SK-N-SH (cell line): ENCODE measurements at regions not wholly inside any gene's neighbourhood (a gene's known extent, or its start where the extent isn't known, plus 50 kb on each side); places are given as distances from the start of the nearest gene placed in this dataset.

Experiments
- CTCF ChIA-PET: fragments of 300-600, 350-600 bp; formaldehyde crosslinking; extraction: SDS; loops from one replicate; lab custom pipeline; 2021; lab: Yijun Ruan, JAX
- POLR2A ChIA-PET: fragments of 350-600 bp; sonication (Branson Sonifier 250); formaldehyde crosslinking; extraction: SDS; loops from one replicate; lab custom pipeline; 2020; ENCODE audit warnings: antibody characterized with exemption, inconsistent platforms; lab: Yijun Ruan, JAX
- DNase-seq: peaks from one replicate; pipeline ENCODE4 v3.0.0; 2012
- H2AFZ ChIP-seq: fragments of 200-600 bp; sonication (generic); 2 replicates; pipeline ENCODE4 v1.8.1; 2016; ENCODE audit warnings: antibody characterized with exemption, mild to moderate bottlenecking, low read depth
- H3F3A ChIP-seq: fragments of 200-600 bp; sonication (generic); replicated peaks from 2 replicates; pipeline ENCODE3; 2016; ENCODE audit warnings: antibody characterized with exemption, mild to moderate bottlenecking; ENCODE audit not compliant: insufficient read depth
- H3K27ac ChIP-seq, 2 experiments: fragments of 200-500 bp in 1 of 2; fragments of 200-600 bp in 1 of 2; sonication (Bioruptor generic) in 1 of 2; sonication (generic), shearing (Covaris generic) in 1 of 2; 2 replicates each; pipeline versions ENCODE4 v1.5.1 to v1.6.1; 2014 to 2016; ENCODE audit warnings: low read depth in 2 of 2, inconsistent platforms in 1 of 2, low read length in 1 of 2, mild to moderate bottlenecking in 1 of 2, mixed read lengths in 1 of 2
- H3K27me3 ChIP-seq: fragments of 200-600 bp; sonication (generic), shearing (Covaris generic); 2 replicates; pipeline ENCODE4 v1.6.1; 2016; ENCODE audit warnings: mixed run types; ENCODE audit not compliant: insufficient read depth
- H3K36me3 ChIP-seq, 2 experiments: fragments of 200-500 bp in 1 of 2; fragments of 200-600 bp in 1 of 2; sonication (Bioruptor generic) in 1 of 2; sonication (generic) in 1 of 2; replicated peaks in 1 of 2; 2 replicates each; pipeline versions ENCODE3 to v1.5.1; 2014 to 2016; ENCODE audit warnings: low read length in 1 of 2, mild to moderate bottlenecking in 1 of 2; ENCODE audit not compliant: insufficient read depth in 2 of 2, control insufficient read depth in 1 of 2
- H3K4me1 ChIP-seq, 2 experiments: fragments of 200-500 bp in 1 of 2; fragments of 200-600 bp in 1 of 2; sonication (Bioruptor generic) in 1 of 2; sonication (generic), shearing (Covaris generic) in 1 of 2; 2 replicates each; pipeline versions ENCODE4 v1.5.1 to v1.6.1; 2014 to 2016; ENCODE audit warnings: low read depth in 1 of 2, low read length in 1 of 2, mixed run types in 1 of 2; ENCODE audit not compliant: insufficient read depth in 2 of 2, control insufficient read depth in 1 of 2
- H3K4me2 ChIP-seq: fragments of 200-600 bp; sonication (generic), shearing (Covaris generic); 2 replicates; pipeline ENCODE4 v1.6.1; 2017; ENCODE audit warnings: mixed run types
- H3K4me3 ChIP-seq, 2 experiments: fragments of 200-500 bp in 1 of 2; fragments of 200-600 bp in 1 of 2; sonication (Bioruptor generic) in 1 of 2; sonication (generic), shearing (Covaris generic) in 1 of 2; 2 replicates each; pipeline versions ENCODE4 v1.5.1 to v1.8.1; 2014 to 2016; ENCODE audit warnings: low read depth in 2 of 2, inconsistent platforms in 1 of 2, low read length in 1 of 2, mild to moderate bottlenecking in 1 of 2, mixed read lengths in 1 of 2, moderate library complexity in 1 of 2
- H3K79me2 ChIP-seq: fragments of 200-600 bp; sonication (generic); 2 replicates; pipeline ENCODE4 v1.8.1; 2017; ENCODE audit warnings: mild to moderate bottlenecking; ENCODE audit not compliant: insufficient read depth
- H3K9ac ChIP-seq: fragments of 200-600 bp; sonication (generic); 2 replicates; pipeline ENCODE4 v1.6.1; 2017; ENCODE audit warnings: mixed run types
- H3K9me2 ChIP-seq: fragments of 200-600 bp; sonication (generic); 2 replicates; pipeline ENCODE4 v1.6.1; 2017; ENCODE audit warnings: mixed run types
- H3K9me3 ChIP-seq: fragments of 200-600 bp; sonication (generic); 2 replicates; pipeline ENCODE4 v1.6.1; 2017; ENCODE audit warnings: mixed run types, mild to moderate bottlenecking, moderate library complexity
- H4K20me1 ChIP-seq: fragments of 200-600 bp; sonication (generic); 2 replicates; pipeline ENCODE4 v1.6.1; 2017; ENCODE audit warnings: mild to moderate bottlenecking, mixed run types; ENCODE audit not compliant: insufficient read depth
- FOSL2 ChIP-seq: IDR thresholded peaks from 2 replicates; pipeline ENCODE4 v1.4.0; 2012; ENCODE audit warnings: low read depth, mild to moderate bottlenecking, moderate library complexity, borderline replicate concordance
- GATA2 ChIP-seq: sonication (generic); formaldehyde crosslinking; IDR thresholded peaks from 2 replicates; pipeline ENCODE4 v1.5.0; 2020; ENCODE audit warnings: mild to moderate bottlenecking, missing genetic modification reagents
- MEF2A ChIP-seq: IDR thresholded peaks from 2 replicates; pipeline ENCODE4 v1.4.0; 2012; ENCODE audit warnings: low read depth, borderline replicate concordance
- MXI1 ChIP-seq: IDR thresholded peaks from 2 replicates; pipeline ENCODE4 v1.6.1; 2012; ENCODE audit warnings: mild to moderate bottlenecking, low read depth, low read length, improper control_type of control experiment
- NRF1 ChIP-seq: IDR thresholded peaks from 2 replicates; pipeline ENCODE4 v1.6.1; 2012; ENCODE audit warnings: low read depth, mild to moderate bottlenecking, low read length
- RAD21 ChIP-seq: IDR thresholded peaks from 2 replicates; pipeline ENCODE4 v1.6.1; 2012; ENCODE audit warnings: mild to moderate bottlenecking, low read length
- RCOR1 ChIP-seq: fragments of 150-350 bp; IDR thresholded peaks from 2 replicates; pipeline ENCODE4 v1.6.1; 2017; ENCODE audit warnings: antibody characterized with exemption, low read length
- RXRA ChIP-seq: IDR thresholded peaks from 2 replicates; pipeline ENCODE4 v1.4.0; 2012; ENCODE audit warnings: low read depth, mild to moderate bottlenecking, borderline replicate concordance
- SMC3 ChIP-seq: IDR thresholded peaks from 2 replicates; pipeline ENCODE4 v1.6.1; 2012; ENCODE audit warnings: low read depth, low read length, improper control_type of control experiment
- WGBS: methylation state at CpG from one replicate; pipeline ENCODE4 v1.1.6; 2017; ENCODE audit warnings: low lambda C conversion rate; 5-methylcytosine and 5-hydroxymethylcytosine counted together
- TF ChIP-seq, protein P1 (sequence below): fragments of 150-350 bp; IDR thresholded peaks from 2 replicates; pipeline ENCODE4 v1.6.1; 2017; ENCODE audit warnings: antibody characterized with exemption, low read length, low read depth, borderline replicate concordance
- TF ChIP-seq, protein P2 (sequence below): IDR thresholded peaks from 2 replicates; pipeline ENCODE4 v1.4.0; 2012; ENCODE audit warnings: low read depth, borderline replicate concordance

DNA sequence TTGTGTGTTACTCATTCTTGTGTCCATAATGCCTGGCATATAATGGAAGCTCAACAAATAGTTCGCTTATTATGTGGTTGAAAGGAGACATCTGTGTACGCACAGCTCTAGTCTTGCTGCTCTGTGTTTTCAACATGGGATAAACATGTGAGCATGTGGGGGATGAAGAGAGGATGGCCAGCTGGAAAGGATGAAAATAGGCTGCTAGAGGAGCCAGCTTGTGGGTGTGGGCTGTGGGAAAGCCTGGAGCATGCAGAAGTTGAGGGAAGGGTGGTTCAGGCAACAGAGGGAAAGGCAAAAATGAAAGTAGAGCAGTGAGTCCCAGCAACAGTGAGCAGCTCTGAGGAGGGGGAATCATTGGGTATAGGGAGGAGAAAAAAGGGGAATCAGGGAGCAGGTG is 324.6 kb upstream of the CDH11 start:
- TF ChIP-seq SMC3 (no peak), RAD21 (no peak), RCOR1 (no peak), RXRA (no peak), FOSL2 (no peak), NRF1 (no peak), MXI1 (no peak), GATA2 (CRISPR knock-in tag) (no peak), MEF2A (no peak)
- TF ChIP-seq, protein P1, sequence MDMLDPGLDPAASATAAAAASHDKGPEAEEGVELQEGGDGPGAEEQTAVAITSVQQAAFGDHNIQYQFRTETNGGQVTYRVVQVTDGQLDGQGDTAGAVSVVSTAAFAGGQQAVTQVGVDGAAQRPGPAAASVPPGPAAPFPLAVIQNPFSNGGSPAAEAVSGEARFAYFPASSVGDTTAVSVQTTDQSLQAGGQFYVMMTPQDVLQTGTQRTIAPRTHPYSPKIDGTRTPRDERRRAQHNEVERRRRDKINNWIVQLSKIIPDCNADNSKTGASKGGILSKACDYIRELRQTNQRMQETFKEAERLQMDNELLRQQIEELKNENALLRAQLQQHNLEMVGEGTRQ, result no peak
- TF ChIP-seq, protein P2, sequence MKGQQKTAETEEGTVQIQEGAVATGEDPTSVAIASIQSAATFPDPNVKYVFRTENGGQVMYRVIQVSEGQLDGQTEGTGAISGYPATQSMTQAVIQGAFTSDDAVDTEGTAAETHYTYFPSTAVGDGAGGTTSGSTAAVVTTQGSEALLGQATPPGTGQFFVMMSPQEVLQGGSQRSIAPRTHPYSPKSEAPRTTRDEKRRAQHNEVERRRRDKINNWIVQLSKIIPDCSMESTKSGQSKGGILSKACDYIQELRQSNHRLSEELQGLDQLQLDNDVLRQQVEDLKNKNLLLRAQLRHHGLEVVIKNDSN, result no peak
- H3K79me2 ChIP-seq, result no peaks in the 10 kb centered on the region
- no peak overlapping the region for H3K27ac ChIP-seq
- DNase-seq, result no peak
- no peaks in the 10 kb centered on the region for H3K27me3 ChIP-seq
- ChIA-PET POLR2A (interaction anchor here (0.5 kb wide), 1 partner anchor 17 kb away, joined by 3 read pairs; no protein-coding TSS in a partner anchor), CTCF (interaction anchor here (1.0 kb wide), 1 partner anchor 227 kb away, joined by 3 read pairs; no protein-coding TSS in a partner anchor)
- H3K4me3 ChIP-seq, result no peak overlapping the region
- no peaks in the 10 kb centered on the region for H3K4me1 ChIP-seq
- no peaks in the 10 kb centered on the region for H3F3A ChIP-seq
- WGBS, result 65% methylated on average over 2 of the region's 2 CpGs
- H4K20me1 ChIP-seq, result no peaks in the 10 kb centered on the region
- H3K4me2 ChIP-seq, result no peak overlapping the region
- no peak overlapping the region for H3K9ac ChIP-seq
- no peaks in the 10 kb centered on the region for H3K9me3 ChIP-seq
- H2AFZ ChIP-seq, result no peak overlapping the region
- no peaks in the 10 kb centered on the region for H3K9me2 ChIP-seq
- no peaks in the 10 kb centered on the region for H3K36me3 ChIP-seq

DNA sequence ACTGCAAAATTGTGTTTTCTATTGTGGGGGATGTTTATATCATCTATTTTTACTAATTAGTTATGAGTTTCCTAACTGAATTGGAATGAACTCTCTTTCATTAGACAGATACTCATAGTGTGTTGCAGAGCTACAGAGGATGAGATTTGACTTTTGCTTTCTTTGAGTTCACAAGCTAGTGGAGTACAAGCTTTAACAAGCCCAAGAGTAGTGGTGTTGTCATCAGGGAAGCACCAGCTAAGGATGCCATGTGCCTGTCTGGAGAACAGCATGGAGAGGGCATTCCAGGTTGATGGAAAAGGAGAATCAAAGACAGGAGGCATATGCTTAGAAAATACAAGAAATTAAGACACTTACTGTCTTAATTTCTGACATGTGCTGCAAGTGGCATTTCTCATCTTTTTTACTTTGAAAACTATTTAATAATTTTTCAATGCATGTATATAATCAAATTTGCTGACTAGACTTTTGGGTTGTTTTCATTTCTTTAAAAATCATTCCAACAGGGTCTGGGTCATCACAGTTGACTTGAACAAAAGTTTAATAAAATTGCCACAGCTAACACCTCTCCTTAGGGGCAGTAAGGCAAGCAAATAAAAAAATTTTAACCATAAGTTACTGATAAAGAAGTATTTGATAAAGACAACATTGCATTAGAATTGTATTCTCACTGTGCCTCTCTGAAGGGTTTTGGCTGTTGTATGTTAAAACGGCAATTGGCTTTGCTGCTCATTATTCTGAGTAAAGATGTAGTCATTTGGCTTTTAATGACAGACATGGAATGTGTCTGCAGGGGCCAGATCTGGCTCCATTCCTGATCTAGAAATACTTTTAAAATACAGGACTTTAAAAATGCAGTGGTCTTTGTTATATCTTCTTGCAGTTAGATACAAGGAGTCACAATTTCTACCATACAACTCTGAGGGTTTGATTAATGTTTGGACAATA is 323.7 kb upstream of the CDH11 start:
- Histone ChIP-seq H3K9ac (no peak overlapping the region), H3K27ac (no peak overlapping the region), H3K27me3 (no peaks in the 10 kb centered on the region), H3F3A (no peaks in the 10 kb centered on the region), H3K9me3 (no peaks in the 10 kb centered on the region), H2AFZ (no peak overlapping the region), H3K79me2 (no peaks in the 10 kb centered on the region), H3K4me2 (no peak overlapping the region), H3K36me3 (no peaks in the 10 kb centered on the region), H4K20me1 (no peaks in the 10 kb centered on the region), H3K9me2 (no peaks in the 10 kb centered on the region), H3K4me1 (no peaks in the 10 kb centered on the region), H3K4me3 (no peak overlapping the region)
- ChIA-PET CTCF (no interaction called here), POLR2A (interaction anchor here (0.5 kb wide), 1 partner anchor 16 kb away, joined by 3 read pairs; no protein-coding TSS in a partner anchor)
- WGBS, result 16% methylated on average over 1 of the region's 1 CpG
- DNase-seq, result no peak
- TF ChIP-seq, protein P1, result no peak
